Stimulated activated CD4-positive, alpha-beta T cell treated with anti-CD3 and anti-CD28 coated beads, Interleukin-2, amount 100 ng/mL, for 48 hours (primary cell): ENCODE measurements at regions not wholly inside any gene's neighbourhood (a gene's known extent, or its start where the extent isn't known, plus 50 kb on each side); places are given as distances from the start of the nearest gene placed in this dataset.

Experiments
- DNase-seq, 2 donors: peaks; one replicate each; pipeline ENCODE4 v3.0.0-alpha.2; 2020

GRCh38 chr11:30089921-30090320, 73.1 kb upstream of the KCNA4 start:
- no peak for DNase-seq

GRCh38 chr11:30091246-30091645, 74.4 kb upstream of the KCNA4 start:
- no peak for DNase-seq

- DNase-seq, result no peak
Observed at GRCh38 chr11:30091737-30092136, 74.9 kb upstream of the KCNA4 start.

GRCh38 chr11:30092518-30092917, 75.7 kb upstream of the KCNA4 start:
- no peak for DNase-seq

GRCh38 chr11:30100495-30100894, 83.7 kb upstream of the KCNA4 start:
- no peak for DNase-seq

GRCh38 chr11:30106222-30107181, 89.7 kb upstream of the KCNA4 start:
- DNase-seq, result no peak

- no peak for DNase-seq
Observed at GRCh38 chr11:30107899-30108298, 91.1 kb upstream of the KCNA4 start.

GRCh38 chr11:30109774-30110173, 92.9 kb upstream of the KCNA4 start:
- DNase-seq, result no peak

GRCh38 chr11:30110691-30111090, 93.9 kb upstream of the KCNA4 start:
- no peak for DNase-seq

GRCh38 chr11:30111786-30112185, 95.0 kb upstream of the KCNA4 start:
- no peak for DNase-seq

GRCh38 chr11:30113326-30113898, 96.6 kb upstream of the KCNA4 start:
- no peak for DNase-seq

- no peak for DNase-seq
Observed at GRCh38 chr11:30116512-30116911, 99.7 kb upstream of the KCNA4 start.

- no peak for DNase-seq
Observed at GRCh38 chr11:30120045-30120589, 103.3 kb upstream of the KCNA4 start.

GRCh38 chr11:30125456-30125855, 105.4 kb upstream of the FSHB start:
- no peak for DNase-seq

- no peak for DNase-seq
Observed at GRCh38 chr11:30128269-30128932, 102.4 kb upstream of the FSHB start.

- DNase-seq, result no peak
Observed at GRCh38 chr11:30131535-30131934, 99.3 kb upstream of the FSHB start.

GRCh38 chr11:30133281-30133680, 97.5 kb upstream of the FSHB start:
- DNase-seq, result no peak

- DNase-seq, result peak in 1 of 2 donors; percentile 3
Observed at GRCh38 chr11:30143098-30143705, 87.6 kb upstream of the FSHB start.

- no peak for DNase-seq
Observed at GRCh38 chr11:30147293-30147692, 83.5 kb upstream of the FSHB start.

GRCh38 chr11:30149998-30150397, 80.8 kb upstream of the FSHB start:
- no peak for DNase-seq

GRCh38 chr11:30150425-30150824, 80.4 kb upstream of the FSHB start:
- DNase-seq, result no peak

- no peak for DNase-seq
Observed at GRCh38 chr11:30153008-30153407, 77.8 kb upstream of the FSHB start.

- no peak for DNase-seq
Observed at GRCh38 chr11:30155428-30155827, 75.4 kb upstream of the FSHB start.
